ENCODE measurements at regions not wholly inside any gene's neighbourhood (a gene's known extent, or its start where the extent isn't known, plus 50 kb on each side); places are given as distances from the start of the nearest gene placed in this dataset.

DNA sequence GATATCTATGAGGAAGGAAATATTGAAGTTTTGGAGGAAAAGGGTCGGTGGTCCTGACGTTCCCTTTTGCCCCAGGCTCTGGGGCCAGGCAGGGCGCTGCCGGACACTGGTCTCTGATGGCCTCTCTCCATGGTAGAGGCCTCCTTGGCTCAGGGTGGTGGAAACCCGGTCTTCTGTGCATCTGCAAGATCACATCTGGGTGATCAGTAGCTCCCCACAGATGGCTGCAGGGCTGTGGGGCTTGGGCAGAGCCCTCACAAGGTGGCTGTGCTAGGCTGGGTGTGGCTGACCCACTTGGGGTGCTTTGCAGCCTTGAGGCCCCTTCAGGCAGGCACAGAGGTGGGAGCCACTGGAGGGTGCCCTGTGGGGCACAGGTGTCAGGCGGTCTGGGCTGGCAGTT lies 53.9 kb upstream of the RNU6ATAC start:
- Histone ChIP-seq H2AFZ (ENCODE audit: low read length) (no peak overlapping the region), H2AK5ac (ENCODE audit: low read depth, low read length) (no peak overlapping the region), H2BK120ac (replicated peaks; ENCODE audit: low read depth, low read length) (no peak overlapping the region), H2BK20ac (ENCODE audit: low read length) (no peak overlapping the region), H2BK12ac (ENCODE audit: low read depth, low read length) (no peak overlapping the region), H3K4me3 (ENCODE audit: extremely low read depth in 1 of 4, insufficient read depth in 2 of 4, low read depth in 3 of 4, low read length in 4 of 4) (no peak overlapping the region), H4K5ac (ENCODE audit: insufficient read length, low read depth, low read length) (no peak overlapping the region), H4K8ac (ENCODE audit: extremely low read depth, insufficient read depth, low read length) (no peak overlapping the region), H3K18ac (ENCODE audit: extremely low read depth, low read length) (no peak overlapping the region), H3K27me3 (replicated peaks in 1 of 4; ENCODE audit: control insufficient read depth in 3 of 4, extremely low read depth in 1 of 4, insufficient read depth in 3 of 4, low read length in 3 of 4) (no peaks in the 10 kb centered on the region), H4K20me1 (replicated peaks in 1 of 2; ENCODE audit: control insufficient read depth in 1 of 2, insufficient read depth in 2 of 2, low read length in 2 of 2) (no peaks in the 10 kb centered on the region), H4K91ac (replicated peaks; ENCODE audit: insufficient read length, low read length) (no peak overlapping the region), H3K9me3 (ENCODE audit: insufficient read depth in 2 of 2, low read depth in 1 of 2, low read length in 1 of 2) (no peaks in the 10 kb centered on the region), H3K14ac (ENCODE audit: insufficient read length) (no peak overlapping the region), H3K36me3 (ENCODE audit: control insufficient read depth in 2 of 4, insufficient read depth in 4 of 4, low read length in 3 of 4) (no peaks in the 10 kb centered on the region), H3K79me1 (ENCODE audit: low read depth, low read length) (no peaks in the 10 kb centered on the region), H3K4me1 (replicated peaks in 1 of 4; ENCODE audit: control insufficient read depth in 3 of 4, insufficient read depth in 4 of 4, low read length in 3 of 4) (peaks cover 0 to 4% (median 0%) of the 10 kb centered on the region in 4 experiments; a peak in 2 of 7 replicates), H3K27ac (ENCODE audit: low read depth, low read length) (no peak overlapping the region), H3K56ac (replicated peaks; ENCODE audit: insufficient read length, low read depth, low read length) (no peak overlapping the region), H3K9ac (replicated peaks in 1 of 4; ENCODE audit: extremely low read depth in 1 of 4, low read depth in 3 of 4, low read length in 3 of 4) (no peak overlapping the region), H3K23ac (ENCODE audit: insufficient read length) (no peak overlapping the region), H2BK5ac (ENCODE audit: low read depth, low read length) (no peak overlapping the region), H2BK15ac (ENCODE audit: low read length) (no peak overlapping the region), H3K4ac (replicated peaks; ENCODE audit: insufficient read length, low read depth, low read length) (no peak overlapping the region), H3K23me2 (ENCODE audit: low read depth, low read length) (no peaks in the 10 kb centered on the region), H3K79me2 (ENCODE audit: control insufficient read depth in 1 of 2, insufficient read depth in 2 of 2, low read length in 2 of 2) (no peaks in the 10 kb centered on the region), H3K4me2 (ENCODE audit: insufficient read depth in 1 of 2, low read depth in 2 of 2, low read length in 2 of 2) (no peak overlapping the region)
- ChIA-PET CTCF (ENCODE audit: partially characterized antibody) (interaction anchor here (0.9 to 2.7 kb wide), 11 partner anchors 8 to 172 kb away, joined by 3 to 16 read pairs (median 4); no protein-coding TSS in a partner anchor), POLR2A (ENCODE audit: partially characterized antibody) (no interaction called here)
- no peak for DNase-seq (ENCODE audit: low read depth in 1 of 2, low spot score in 2 of 2)
- 86% methylated on average over 3 of the region's 6 CpGs; no CpG with 5 or more reads in 1 of the 2 experiments for WGBS, 2 experiments (ENCODE audit: extremely low coverage in 1 of 2, insufficient coverage in 1 of 2, insufficient read length in 1 of 2, insufficient replicate concordance in 2 of 2, low coverage in 1 of 2, low lambda C conversion rate in 2 of 2, missing lambda C conversion rate in 1 of 2)
- FAIRE-seq, result no peak
- no peak for TF ChIP-seq CBX8 (IDR thresholded peaks at IDR 0.05; ENCODE audit: borderline replicate concordance, low read depth, low read length)
- TF ChIP-seq SUZ12 (IDR thresholded peaks at IDR 0.05; ENCODE audit: low read length), result no peak
- TF ChIP-seq TAF1 (IDR thresholded peaks at IDR 0.05; ENCODE audit: low read depth, low read length), result no peak
